Spleen (tissue), 11 donors: ENCODE measurements at regions not wholly inside any gene's neighbourhood (a gene's known extent, or its start where the extent isn't known, plus 50 kb on each side); places are given as distances from the start of the nearest gene placed in this dataset.
A peak's percentile ranks its signal among the peaks of the same experiment; 100 is the strongest.

Source experiments
- DNase-seq: peaks from one replicate; pipeline ENCODE4 v3.0.0-alpha.2; 2020
- H3K27ac ChIP-seq, 8 donors: fragments of 200-600 bp; sonication (generic) in 7 of 8; 1 replicate in 4 of 8; 2 replicates in 4 of 8; pipeline versions ENCODE4 v1.5.0 to v1.8.0; 2016 to 2021; ENCODE audit warnings: inconsistent platforms in 4 of 8, mild to moderate bottlenecking in 4 of 8, moderate library complexity in 1 of 8
- H3K27me3 ChIP-seq, 7 donors: fragments of 200-600 bp; sonication (generic) in 6 of 7; replicated peaks in 1 of 7; 1 replicate in 4 of 7; 2 replicates in 3 of 7; pipeline versions ENCODE4 v1.5.0 to v1.8.0; 2016 to 2021; ENCODE audit warnings: inconsistent platforms in 3 of 7, mild to moderate bottlenecking in 1 of 7
- H3K36me3 ChIP-seq, 6 donors: fragments of 200-600 bp; sonication (generic) in 5 of 6; 1 replicate in 4 of 6; 2 replicates in 2 of 6; pipeline versions ENCODE4 v1.5.0 to v1.8.0; 2016 to 2021; ENCODE audit warnings: inconsistent platforms in 2 of 6
- H3K4me1 ChIP-seq, 6 donors: fragments of 200-600 bp; sonication (generic) in 5 of 6; 1 replicate in 3 of 6; 2 replicates in 3 of 6; pipeline versions ENCODE4 v1.5.0 to v1.8.0; 2016 to 2021; ENCODE audit warnings: inconsistent platforms in 3 of 6
- H3K4me3 ChIP-seq, 8 donors: fragments of 200-600 bp; sonication (generic) in 7 of 8; 1 replicate in 4 of 8; 2 replicates in 4 of 8; pipeline versions ENCODE4 v1.5.0 to v1.8.0; 2016 to 2021; ENCODE audit warnings: inconsistent platforms in 4 of 8, mild to moderate bottlenecking in 4 of 8, moderate library complexity in 2 of 8
- H3K9me3 ChIP-seq, 8 donors: fragments of 200-600 bp; sonication (generic) in 7 of 8; 1 replicate in 4 of 8; 2 replicates in 4 of 8; pipeline versions ENCODE4 v1.5.0 to v1.8.0; 2016 to 2021; ENCODE audit warnings: inconsistent platforms in 4 of 8
- POLR2A ChIP-seq, 3 donors: fragments of 450-650 bp; IDR thresholded peaks; one replicate each; pipeline ENCODE4 v1.5.1; 2017; ENCODE audit warnings: antibody characterized with exemption in 3 of 3, mild to moderate bottlenecking in 1 of 3
- POLR2AphosphoS5 ChIP-seq, 3 donors: sonication (generic); formaldehyde crosslinking; IDR thresholded peaks; one replicate each; pipeline ENCODE4 v1.5.1; 2017; ENCODE audit warnings: antibody characterized with exemption in 3 of 3
- WGBS, 5 donors: extraction: QIAGEN DNeasy Blood & Tissue Kit in 3 of 5; methylation state at CpG; one replicate each; pipeline versions ENCODE4 v1.1.5 to v1.1.7; 2013 to 2018; 5-methylcytosine and 5-hydroxymethylcytosine counted together
- intact Hi-C: fragments of 100-400 bp; cut with DNase I; formaldehyde crosslinking; loops from one replicate; pipeline ENCODE4 v1.15.0; 2023; ENCODE audit warnings: low total_unique reads
- TF ChIP-seq, protein P1 (sequence below), 11 experiments: fragments of 200-600 bp in 7 of 11; fragments of 450-650 bp in 4 of 11; sonication (generic) in 4 of 11; IDR thresholded peaks in 8 of 11; conservative IDR thresholded peaks in 3 of 11; 1 replicate in 7 of 11; 2 replicates in 4 of 11; pipeline versions ENCODE4 v1.4.0 to v1.8.0; 2016 to 2021; ENCODE audit warnings: antibody characterized with exemption in 11 of 11, inconsistent platforms in 4 of 11, mild to moderate bottlenecking in 1 of 11
- donor health status: healthy with polysubstance abuse.
- donor health status: DM: no; HTN: no; CAD: no; lungs with moderate emphysema.
- donor health status: DM: no; HTN: no; CAD: no.
- donor health status: Bipolar disorder and iron deficiency.
- donor health status: healthy.
- donor health status: DM: no; HTN: no; CAD: no.
- donor health status: DM: yes; HTN: yes; CAD: no.

GRCh38 chr10:124220971-124221355 is 127.6 kb upstream of the CHST15 start:
- peaks cover 24 to 67% (median 47%) of the 10 kb centered on the region in 6 donors for H3K4me1 ChIP-seq
- H3K27me3 ChIP-seq, result no peaks in the 10 kb centered on the region
- WGBS, 5 donors, result 62 to 81% (median 68%) methylated on average over 12 of the region's 12 CpGs
- intact Hi-C loops, result no loop called here
- H3K27ac ChIP-seq, result peak overlapping the region in 7 of 8 donors; percentile 14 to 64 (median 45)
- H3K4me3 ChIP-seq, result peak overlapping the region in 3 of 8 donors; percentile 10 to 38 (median 11)
- no peak for DNase-seq
- no peaks in the 10 kb centered on the region for H3K36me3 ChIP-seq
- TF ChIP-seq POLR2A (IDR thresholded peaks at IDR 0.05), result no peak
- TF ChIP-seq POLR2AphosphoS5 (IDR thresholded peaks at IDR 0.05), result peak in 1 of 3 donors; percentile 25
- TF ChIP-seq, protein P1, sequence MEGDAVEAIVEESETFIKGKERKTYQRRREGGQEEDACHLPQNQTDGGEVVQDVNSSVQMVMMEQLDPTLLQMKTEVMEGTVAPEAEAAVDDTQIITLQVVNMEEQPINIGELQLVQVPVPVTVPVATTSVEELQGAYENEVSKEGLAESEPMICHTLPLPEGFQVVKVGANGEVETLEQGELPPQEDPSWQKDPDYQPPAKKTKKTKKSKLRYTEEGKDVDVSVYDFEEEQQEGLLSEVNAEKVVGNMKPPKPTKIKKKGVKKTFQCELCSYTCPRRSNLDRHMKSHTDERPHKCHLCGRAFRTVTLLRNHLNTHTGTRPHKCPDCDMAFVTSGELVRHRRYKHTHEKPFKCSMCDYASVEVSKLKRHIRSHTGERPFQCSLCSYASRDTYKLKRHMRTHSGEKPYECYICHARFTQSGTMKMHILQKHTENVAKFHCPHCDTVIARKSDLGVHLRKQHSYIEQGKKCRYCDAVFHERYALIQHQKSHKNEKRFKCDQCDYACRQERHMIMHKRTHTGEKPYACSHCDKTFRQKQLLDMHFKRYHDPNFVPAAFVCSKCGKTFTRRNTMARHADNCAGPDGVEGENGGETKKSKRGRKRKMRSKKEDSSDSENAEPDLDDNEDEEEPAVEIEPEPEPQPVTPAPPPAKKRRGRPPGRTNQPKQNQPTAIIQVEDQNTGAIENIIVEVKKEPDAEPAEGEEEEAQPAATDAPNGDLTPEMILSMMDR (IDR thresholded peaks at IDR 0.05 in 8 of 11, conservative IDR thresholded peaks at IDR 0.05 in 3 of 11), result no peak
- no peaks in the 10 kb centered on the region for H3K9me3 ChIP-seq

DNA sequence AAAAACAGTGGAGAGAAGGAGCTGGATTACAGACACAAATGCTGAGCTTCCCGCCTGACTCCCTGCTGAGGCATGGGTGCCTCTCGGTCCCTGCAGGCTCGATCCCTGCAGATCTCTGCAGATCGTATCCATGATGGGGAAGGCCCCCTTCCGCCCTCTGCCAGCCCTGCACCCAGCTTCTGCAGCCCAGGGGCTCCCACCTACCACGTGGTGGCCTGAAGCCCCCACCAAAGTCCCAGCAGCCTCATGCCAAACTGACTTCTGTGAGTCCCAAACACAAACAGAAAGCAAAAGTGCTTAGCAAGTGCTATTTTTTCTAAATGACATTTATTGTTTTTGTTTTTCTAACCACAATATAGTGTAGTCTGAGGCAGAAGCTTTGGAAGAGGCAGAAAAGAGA is 127.1 kb upstream of the CHST15 start:
- Histone ChIP-seq H3K27ac (peak overlapping the region in 7 of 8 donors; percentile 14 to 64 (median 45)), H3K4me3 (peak overlapping the region in 3 of 8 donors; percentile 10 to 38 (median 11)), H3K4me1 (peaks cover 24 to 67% (median 47%) of the 10 kb centered on the region in 6 donors), H3K36me3 (no peaks in the 10 kb centered on the region), H3K9me3 (no peaks in the 10 kb centered on the region), H3K27me3 (no peaks in the 10 kb centered on the region)
- TF ChIP-seq, protein P1 (IDR thresholded peaks at IDR 0.05 in 8 of 11, conservative IDR thresholded peaks at IDR 0.05 in 3 of 11), result no peak
- TF ChIP-seq POLR2A (IDR thresholded peaks at IDR 0.05), result no peak
- no peak for TF ChIP-seq POLR2AphosphoS5 (IDR thresholded peaks at IDR 0.05)
- intact Hi-C loops, result no loop called here
- WGBS, 5 donors, result 55 to 74% (median 64%) methylated on average over 6 of the region's 6 CpGs
- DNase-seq, result no peak

GRCh38 chr10:124219655-124220054 is 126.3 kb upstream of the CHST15 start:
- TF ChIP-seq, protein P1 (IDR thresholded peaks at IDR 0.05 in 8 of 11, conservative IDR thresholded peaks at IDR 0.05 in 3 of 11), result no peak
- TF ChIP-seq POLR2A (IDR thresholded peaks at IDR 0.05) (no peak), POLR2AphosphoS5 (IDR thresholded peaks at IDR 0.05) (no peak)
- intact Hi-C loops, result no loop called here
- DNase-seq, result no peak
- Histone ChIP-seq H3K27ac (no peak overlapping the region), H3K4me1 (peaks cover 24 to 67% (median 43%) of the 10 kb centered on the region in 6 donors), H3K36me3 (no peaks in the 10 kb centered on the region), H3K9me3 (no peaks in the 10 kb centered on the region), H3K4me3 (no peak overlapping the region), H3K27me3 (no peaks in the 10 kb centered on the region)
- 76 to 85% (median 80%) methylated on average over 7 of the region's 7 CpGs for WGBS, 5 donors

GRCh38 chr10:124219062-124219461 is 125.7 kb upstream of the CHST15 start:
- no peaks in the 10 kb centered on the region for H3K9me3 ChIP-seq
- TF ChIP-seq, protein P1 (IDR thresholded peaks at IDR 0.05 in 8 of 11, conservative IDR thresholded peaks at IDR 0.05 in 3 of 11), result no peak
- TF ChIP-seq POLR2A (IDR thresholded peaks at IDR 0.05) (no peak), POLR2AphosphoS5 (IDR thresholded peaks at IDR 0.05) (no peak)
- DNase-seq, result no peak
- H3K27me3 ChIP-seq, result no peaks in the 10 kb centered on the region
- intact Hi-C loops, result no loop called here
- no peak overlapping the region for H3K27ac ChIP-seq
- H3K4me1 ChIP-seq, result peaks cover 24 to 63% (median 40%) of the 10 kb centered on the region in 6 donors
- no peaks in the 10 kb centered on the region for H3K36me3 ChIP-seq
- 85 to 90% (median 87%) methylated on average over 8 to 12 of the region's 12 CpGs for WGBS, 5 donors
- no peak overlapping the region for H3K4me3 ChIP-seq
